GM23338 (cell line): ENCODE measurements at regions not wholly inside any gene's neighbourhood (a gene's known extent, or its start where the extent isn't known, plus 50 kb on each side); places are given as distances from the start of the nearest gene placed in this dataset.

Experiments used
- ATAC-seq: fragments of 200-7000 bp; cut with Tn5 transposase; 3 replicates; pipeline ENCODE4 v1.9.1; 2020
- DNase-seq: peaks from one replicate; pipeline ENCODE4 v3.0.0-alpha.2; 2015; ENCODE audit warnings: low spot score
- H2AFZ ChIP-seq: fragments of 200-600 bp; sonication (generic); 2 replicates; pipeline ENCODE4 v1.8.0; 2016; ENCODE audit warnings: antibody characterized with exemption, mild to moderate bottlenecking, moderate library complexity
- H3F3A ChIP-seq: fragments of 200-600 bp; sonication (generic); replicated peaks from 2 replicates; pipeline ENCODE4 v1.8.0; 2017; ENCODE audit warnings: antibody characterized with exemption, mixed run types, low read depth
- H3K27ac ChIP-seq: fragments of 200-600 bp; sonication (generic); 2 replicates; pipeline ENCODE4 v1.6.1; 2016; ENCODE audit warnings: low read depth
- H3K27me3 ChIP-seq: fragments of 200-600 bp; sonication (generic); 2 replicates; pipeline ENCODE4 v1.8.0; 2016; ENCODE audit warnings: mild to moderate bottlenecking, mixed run types, moderate library complexity; ENCODE audit not compliant: insufficient read depth
- H3K36me3 ChIP-seq: fragments of 200-600 bp; sonication (generic); 2 replicates; pipeline ENCODE4 v1.8.0; 2016; ENCODE audit warnings: mild to moderate bottlenecking; ENCODE audit not compliant: insufficient read depth
- H3K4me1 ChIP-seq: fragments of 200-600 bp; sonication (generic); 2 replicates; pipeline ENCODE4 v1.8.0; 2016; ENCODE audit warnings: mild to moderate bottlenecking, moderate library complexity; ENCODE audit not compliant: insufficient read depth
- H3K4me2 ChIP-seq: fragments of 200-600 bp; sonication (generic); 2 replicates; pipeline ENCODE4 v1.7.1; 2017; ENCODE audit warnings: mixed run types
- H3K4me3 ChIP-seq: fragments of 200-600 bp; sonication (generic); 2 replicates; pipeline ENCODE4 v1.6.1; 2016; ENCODE audit warnings: mixed run types
- H3K79me2 ChIP-seq: fragments of 200-600 bp; sonication (generic); replicated peaks from 2 replicates; pipeline ENCODE4 v1.8.0; 2017; ENCODE audit warnings: mild to moderate bottlenecking; ENCODE audit not compliant: insufficient read depth
- H3K9me2 ChIP-seq: fragments of 200-600 bp; sonication (generic); 2 replicates; pipeline ENCODE4 v1.8.0; 2017; ENCODE audit not compliant: insufficient read depth
- H4K20me1 ChIP-seq: fragments of 200-600 bp; sonication (generic); replicated peaks from 2 replicates; pipeline ENCODE4 v1.8.0; 2017; ENCODE audit warnings: mild to moderate bottlenecking; ENCODE audit not compliant: insufficient read depth
- H3K27ac Mint-ChIP-seq: 2 replicates; pipeline ENCODE4 v1.8.0; 2020; ENCODE audit warnings: inconsistent platforms, mild to moderate bottlenecking, moderate library complexity, mixed read lengths
- H3K27me3 Mint-ChIP-seq: 3 replicates; pipeline ENCODE4 v1.8.0; 2022; ENCODE audit warnings: low read depth, mild to moderate bottlenecking, moderate library complexity, mixed read lengths, inconsistent platforms; ENCODE audit not compliant: insufficient read depth, poor library complexity
- H3K36me3 Mint-ChIP-seq: 3 replicates; pipeline ENCODE4 v1.8.0; 2021; ENCODE audit warnings: low read depth, mild to moderate bottlenecking, inconsistent platforms, moderate library complexity, mixed read lengths
- H3K4me1 Mint-ChIP-seq: 3 replicates; pipeline ENCODE4 v1.8.0; 2020; ENCODE audit warnings: mild to moderate bottlenecking, inconsistent platforms, mixed read lengths
- H3K4me3 Mint-ChIP-seq: 3 replicates; pipeline ENCODE4 v1.8.0; 2021; ENCODE audit warnings: moderate library complexity, mild to moderate bottlenecking, inconsistent platforms, mixed read lengths
- H3K9me3 Mint-ChIP-seq: 3 replicates; pipeline ENCODE4 v1.8.0; 2020; ENCODE audit warnings: moderate library complexity, mild to moderate bottlenecking, inconsistent platforms, mixed read lengths
- CREB1 ChIP-seq: fragments of 250-450 bp; sonication (Bioruptor Pico); IDR thresholded peaks from 2 replicates; pipeline ENCODE4 v1.5.0; 2020; ENCODE audit warnings: low read depth, mild to moderate bottlenecking, moderate library complexity
- ETS1 ChIP-seq: IDR thresholded peaks from 2 replicates; pipeline ENCODE4 v1.6.1; 2016; ENCODE audit warnings: antibody characterized with exemption
- EZH2 ChIP-seq: fragments of 200-600 bp; sonication (generic); IDR thresholded peaks from one replicate; pipeline ENCODE4 v1.8.0; 2017; ENCODE audit warnings: antibody characterized with exemption, mild to moderate bottlenecking, low read depth; ENCODE audit not compliant: unreplicated experiment
- POLR2AphosphoS5 ChIP-seq: IDR thresholded peaks from 2 replicates; pipeline ENCODE4 v1.6.1; 2016; ENCODE audit warnings: antibody characterized with exemption, low read depth
- REST ChIP-seq: IDR thresholded peaks from one replicate; pipeline ENCODE4 v1.6.1; 2018; ENCODE audit warnings: antibody characterized with exemption; ENCODE audit not compliant: unreplicated experiment
- ZNF114 ChIP-seq: fragments of 250-450 bp; sonication (Bioruptor Pico); IDR thresholded peaks from 2 replicates; pipeline ENCODE4 v1.5.0; 2020; ENCODE audit warnings: mild to moderate bottlenecking, moderate library complexity
- ZNF331 ChIP-seq: fragments of 250-450 bp; sonication (Bioruptor Pico); IDR thresholded peaks from 2 replicates; pipeline ENCODE4 v1.5.0; 2020; ENCODE audit warnings: low read depth, mild to moderate bottlenecking, moderate library complexity
- ZNF462 ChIP-seq: fragments of 250-450 bp; sonication (Bioruptor Pico); IDR thresholded peaks from 2 replicates; pipeline ENCODE4 v1.5.0; 2020; ENCODE audit warnings: mild to moderate bottlenecking, moderate library complexity

- Mint-ChIP-seq H3K27me3 (peaks cover 1% of the 10 kb centered on the region), H3K36me3 (peaks cover 24% of the 10 kb centered on the region), H3K4me1 (peaks cover 11% of the 10 kb centered on the region), H3K27ac (no peak overlapping the region), H3K9me3 (peaks cover 32% of the 10 kb centered on the region), H3K4me3 (no peak overlapping the region)
- Histone ChIP-seq H3K36me3 (no peaks in the 10 kb centered on the region; the same call in 1 of the 2 replicates), H3K79me2 (no peaks in the 10 kb centered on the region), H3K4me3 (no peak overlapping the region), H2AFZ (no peak overlapping the region), H3K9me2 (no peaks in the 10 kb centered on the region; the same call in 1 of the 2 replicates), H3K27ac (no peak overlapping the region), H4K20me1 (no peaks in the 10 kb centered on the region), H3K4me1 (peaks cover 5% of the 10 kb centered on the region; the same call in 1 of the 2 replicates), H3K4me2 (no peak overlapping the region), H3K27me3 (no peaks in the 10 kb centered on the region), H3F3A (no peaks in the 10 kb centered on the region)
- ATAC-seq (no peak), DNase-seq (no peak)
- no peak for TF ChIP-seq REST
- no peak for TF ChIP-seq EZH2
- TF ChIP-seq ZNF462 (CRISPR knock-in tag): no peak
- no peak for TF ChIP-seq ETS1
- no peak for TF ChIP-seq ZNF331 (CRISPR knock-in tag)
- no peak for TF ChIP-seq ZNF114
- no peak for TF ChIP-seq CREB1 (CRISPR knock-in tag)
- TF ChIP-seq POLR2AphosphoS5: no peak
Observed at GRCh38 chr12:68081561-68081960, 78.0 kb downstream of the IFNG start.
